HG03432 (cell line): ENCODE measurements at regions not wholly inside any gene's neighbourhood (a gene's known extent, or its start where the extent isn't known, plus 50 kb on each side); places are given as distances from the start of the nearest gene placed in this dataset.
A peak's percentile ranks its signal among the peaks of the same experiment; 100 is the strongest.

ENCODE experiments used
- ATAC-seq: cut with Tn5 transposase; IDR thresholded peaks from one replicate; pipeline ENCODE4 v1.9.1; 2021; ENCODE audit warnings: mild to moderate bottlenecking, moderate library complexity; ENCODE audit not compliant: unreplicated experiment

DNA sequence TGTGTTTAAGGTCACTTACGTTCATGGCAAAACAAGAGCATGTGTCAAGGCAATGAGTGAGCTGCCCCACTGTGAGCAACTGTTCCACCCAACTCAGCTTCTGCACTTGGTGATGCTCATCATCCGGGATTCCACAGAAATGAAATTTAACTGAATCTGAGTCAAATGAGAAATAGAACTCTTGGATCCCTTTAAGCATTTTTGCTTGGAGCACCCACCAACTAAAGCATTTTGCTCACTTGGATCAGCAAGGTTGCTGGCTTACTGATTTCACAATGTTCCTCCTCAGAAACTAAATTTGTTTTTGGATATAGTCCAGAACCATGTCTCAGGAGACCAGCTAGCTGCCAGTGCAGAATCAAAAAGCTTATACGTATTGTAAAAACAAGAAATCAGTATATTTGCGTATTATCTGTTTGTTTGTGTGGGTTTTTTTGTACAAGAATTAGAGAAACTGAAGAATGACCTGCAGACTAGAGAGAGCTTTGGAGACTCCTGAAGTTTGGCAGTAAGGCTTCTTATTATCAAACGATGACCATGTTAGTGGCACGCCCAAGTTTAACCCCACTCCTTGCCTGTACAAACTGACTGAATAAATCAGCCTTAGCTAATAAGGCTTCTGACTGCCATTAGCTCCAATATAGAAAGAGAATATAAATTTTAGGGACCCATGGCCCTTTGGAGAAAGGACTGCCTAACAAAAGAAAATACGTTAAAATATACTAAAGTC, 153.8 kb upstream of the FST start:
- ATAC-seq = no peak

DNA sequence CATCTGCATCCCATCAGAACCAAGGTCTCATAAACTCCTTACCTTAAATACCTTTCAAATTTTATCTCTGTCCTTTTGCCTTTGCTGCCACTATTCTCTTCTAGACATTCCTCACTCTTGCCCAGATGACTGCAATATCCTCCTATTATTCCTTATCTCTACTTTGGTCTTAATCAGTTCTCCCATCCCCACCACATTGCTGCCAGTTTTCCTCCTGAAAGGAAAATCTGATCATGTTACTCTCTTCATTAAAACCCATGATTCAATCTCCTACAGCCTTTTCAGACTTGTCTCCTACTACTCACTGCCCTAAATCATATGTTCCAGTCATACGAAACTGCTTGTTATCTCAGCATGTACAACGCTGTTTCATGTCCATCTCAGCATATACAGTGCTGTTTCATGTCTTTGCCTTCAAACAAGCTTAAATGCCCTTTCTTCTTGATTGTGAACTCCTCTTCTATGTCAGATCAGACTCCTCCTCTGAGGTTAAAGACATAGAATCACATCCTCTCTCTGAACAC, 152.6 kb upstream of the FST start:
- no peak for ATAC-seq

DNA sequence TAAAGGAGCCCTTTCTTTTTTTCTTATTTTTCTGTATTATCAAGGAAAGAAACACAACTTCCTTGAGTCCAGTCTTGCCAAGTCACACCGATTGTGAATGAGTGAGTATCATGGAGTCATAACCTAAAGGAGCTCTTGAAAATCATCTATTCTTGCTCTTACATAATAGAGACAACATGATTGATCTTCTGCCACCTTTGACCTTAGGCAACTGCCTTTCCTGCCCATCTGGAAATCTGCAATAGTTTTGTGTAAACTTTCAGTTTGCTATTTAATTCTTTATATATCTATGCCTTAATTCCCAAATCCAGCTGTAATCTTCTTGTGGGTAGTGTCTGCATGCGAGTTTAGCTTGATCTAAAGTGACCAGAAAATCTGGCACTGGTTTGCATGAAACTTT, 149.9 kb upstream of the FST start:
- no peak for ATAC-seq

DNA sequence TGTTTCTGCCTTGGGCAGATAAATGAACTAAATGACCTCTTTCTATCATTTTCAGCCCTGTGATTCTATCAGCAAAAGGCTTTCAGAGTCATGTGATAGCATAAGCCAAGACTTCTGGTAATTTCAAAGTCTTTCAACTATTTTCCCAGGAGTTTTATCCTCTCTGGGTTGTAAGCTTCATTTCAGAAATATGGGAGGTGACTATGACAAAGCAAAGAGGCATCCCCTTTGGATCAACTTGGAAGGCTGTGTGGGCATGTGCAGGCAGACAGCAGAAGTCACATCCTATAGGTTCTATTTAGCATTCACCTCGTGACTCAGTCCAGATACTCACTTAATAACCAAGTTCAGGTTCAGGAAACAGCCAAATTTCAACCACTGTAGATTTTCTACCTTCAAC, 149.0 kb upstream of the FST start:
- ATAC-seq = no peak

DNA sequence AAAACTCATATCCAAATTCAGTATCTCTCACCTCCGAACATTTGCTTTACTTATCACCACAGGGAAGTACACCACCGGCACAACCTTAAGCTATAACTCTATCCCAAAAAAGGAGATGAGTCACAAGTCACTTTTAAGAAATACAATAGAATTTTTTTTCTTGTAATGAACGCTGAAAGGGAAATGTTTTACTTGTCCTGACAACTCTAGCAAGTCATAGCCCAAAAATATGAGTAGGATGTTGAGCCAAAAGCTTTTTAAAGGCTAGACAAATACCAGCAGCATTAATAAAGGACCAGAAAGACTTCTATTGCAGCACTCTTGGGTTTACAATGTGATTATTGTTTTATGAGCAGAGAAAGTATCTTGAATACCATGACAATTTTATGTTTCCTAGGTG, 147.3 kb upstream of the FST start:
- no peak for ATAC-seq

DNA sequence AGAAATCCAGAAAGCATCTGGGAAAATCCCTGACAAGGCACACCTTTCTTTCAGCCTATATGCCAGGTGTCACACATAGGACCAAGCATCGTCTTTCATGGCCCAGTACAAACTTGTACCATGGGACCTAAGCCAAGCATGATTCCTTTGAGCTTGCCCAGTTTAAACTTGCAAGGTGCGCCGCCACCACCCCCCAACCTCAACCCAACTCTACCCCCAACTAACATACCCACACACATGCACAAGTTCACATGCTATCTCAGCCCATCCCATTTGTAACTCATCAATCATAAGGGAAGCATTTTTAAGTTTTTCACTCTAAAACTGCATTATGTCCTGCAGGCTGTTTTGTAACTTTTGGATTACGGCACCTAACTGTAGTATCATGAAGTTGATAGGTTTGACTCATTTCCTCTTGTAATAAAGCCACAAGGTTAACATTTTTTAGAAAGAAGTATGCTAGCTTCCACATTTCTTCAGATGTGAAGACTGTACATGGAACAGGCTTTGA, 145.9 kb upstream of the FST start:
- no peak for ATAC-seq

DNA sequence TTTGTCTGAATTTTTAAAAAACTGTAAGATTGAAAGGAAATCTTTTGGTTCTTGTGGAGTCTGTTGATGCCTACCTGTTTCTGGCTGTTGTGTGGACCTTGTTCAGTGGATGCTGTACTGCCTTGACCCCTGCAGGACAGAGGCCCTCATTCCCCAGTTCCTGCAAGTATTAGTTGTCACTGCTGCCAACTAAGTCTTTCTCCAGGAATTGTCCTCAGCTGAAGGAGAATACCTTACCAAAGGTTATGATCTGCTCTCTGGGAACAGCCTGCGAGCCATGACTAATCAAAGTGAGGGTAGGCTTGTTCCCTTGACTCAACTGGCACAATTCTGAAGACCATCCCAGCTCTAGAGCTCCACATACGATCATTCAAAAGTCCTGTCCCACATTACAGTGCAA, 145.3 kb upstream of the FST start:
- no peak for ATAC-seq

DNA sequence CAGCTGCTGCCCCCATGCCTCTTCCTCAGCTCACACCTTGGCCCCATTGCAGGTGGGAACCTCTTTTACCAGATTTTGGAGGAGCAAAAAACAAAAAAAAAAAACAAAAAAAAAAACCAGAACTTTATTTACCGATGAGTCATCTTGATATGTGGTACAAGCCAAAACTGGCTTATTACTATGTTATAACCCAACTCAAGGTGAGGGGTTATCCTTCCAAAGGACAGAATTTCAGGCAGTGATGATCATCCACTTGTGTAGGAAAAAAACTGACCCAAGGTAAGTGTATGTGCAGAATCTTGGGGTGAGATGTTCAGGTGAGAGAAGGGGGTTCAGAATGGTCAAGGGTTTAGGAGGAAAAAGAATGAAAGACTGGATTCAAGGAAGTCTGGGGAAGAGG, 142.6 kb upstream of the FST start:
- no peak for ATAC-seq

DNA sequence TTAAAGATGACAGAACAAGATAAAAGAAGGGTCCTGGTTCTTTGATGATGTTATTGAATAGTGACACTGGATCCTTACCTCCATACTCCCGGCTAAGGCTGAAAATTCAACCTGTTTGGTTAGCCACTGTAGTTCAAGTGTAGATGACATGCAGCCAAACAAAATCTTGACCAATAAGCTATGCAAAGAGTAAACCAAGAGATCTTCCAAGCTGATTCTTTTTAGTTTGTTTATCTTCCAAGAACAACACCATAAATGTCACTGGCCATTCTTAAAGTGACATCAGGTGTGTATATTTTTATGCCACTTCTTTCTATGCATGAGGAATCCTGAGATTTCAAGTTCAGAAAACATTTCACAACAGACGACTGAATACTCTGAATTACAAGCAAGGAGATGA, 141.5 kb upstream of the FST start:
- ATAC-seq = no peak

DNA sequence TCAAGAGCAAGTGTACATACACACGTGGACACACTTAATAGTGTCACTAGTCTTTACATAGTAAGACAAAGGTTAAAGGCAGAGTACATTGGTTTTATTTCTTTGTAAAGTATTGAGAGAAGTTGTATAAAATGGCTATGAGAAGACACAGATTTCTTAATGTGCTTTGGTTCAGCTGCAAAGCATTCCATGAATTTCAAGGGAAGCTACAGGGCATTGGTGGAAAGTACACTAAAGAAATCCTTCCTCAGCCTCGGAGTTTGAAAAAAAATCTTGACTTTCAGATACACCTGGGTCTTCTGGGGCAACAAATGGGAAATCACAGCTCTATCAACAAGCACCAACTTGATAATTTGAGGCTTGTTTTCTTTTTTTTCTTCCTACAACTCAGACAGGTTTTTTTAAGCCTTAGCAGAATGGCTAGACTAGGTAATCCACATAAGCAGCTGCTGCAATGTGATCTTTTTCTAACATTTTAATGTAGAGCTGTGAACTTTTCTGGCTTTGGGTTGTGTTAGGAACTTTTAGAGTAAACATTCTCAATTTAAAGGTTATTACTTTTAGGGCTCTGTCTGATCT, 140.4 kb upstream of the FST start:
- no peak for ATAC-seq

DNA sequence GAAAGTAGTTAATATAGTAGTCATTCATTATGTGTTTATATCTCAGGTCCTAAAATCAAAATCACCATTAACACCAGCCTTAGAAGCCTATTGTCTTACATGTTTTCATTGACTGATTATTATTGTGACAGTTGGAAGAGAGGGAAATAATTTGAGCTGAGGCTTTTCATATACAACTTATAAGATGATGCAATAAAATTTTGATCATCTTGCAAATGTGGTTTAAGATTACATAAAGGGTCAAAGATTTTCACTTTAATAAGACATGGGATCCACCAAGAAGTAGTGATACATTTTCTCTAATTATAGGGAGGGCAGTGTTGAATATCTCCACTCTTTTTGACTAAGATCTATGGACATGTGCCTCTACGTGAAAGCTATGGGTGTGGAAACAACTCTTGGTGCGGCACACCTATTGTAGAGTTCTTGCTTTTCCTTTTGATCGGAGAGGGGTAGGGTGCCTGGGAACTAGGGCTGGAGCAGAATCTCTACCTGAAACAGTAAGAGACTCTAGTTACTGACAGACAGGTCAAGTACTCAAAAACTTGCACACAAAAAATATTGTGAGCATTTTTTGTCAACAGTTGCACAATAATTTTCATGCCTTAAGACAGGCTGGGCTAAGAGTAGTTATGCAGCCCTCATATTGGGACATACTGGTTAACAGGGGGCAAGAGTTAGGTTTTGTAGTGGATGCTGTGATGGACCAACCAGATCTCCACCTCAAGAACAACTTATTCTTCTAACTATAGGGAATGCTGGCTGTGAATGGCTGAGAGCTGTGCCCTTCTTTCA, 139.3 kb upstream of the FST start:
- ATAC-seq = no peak

DNA sequence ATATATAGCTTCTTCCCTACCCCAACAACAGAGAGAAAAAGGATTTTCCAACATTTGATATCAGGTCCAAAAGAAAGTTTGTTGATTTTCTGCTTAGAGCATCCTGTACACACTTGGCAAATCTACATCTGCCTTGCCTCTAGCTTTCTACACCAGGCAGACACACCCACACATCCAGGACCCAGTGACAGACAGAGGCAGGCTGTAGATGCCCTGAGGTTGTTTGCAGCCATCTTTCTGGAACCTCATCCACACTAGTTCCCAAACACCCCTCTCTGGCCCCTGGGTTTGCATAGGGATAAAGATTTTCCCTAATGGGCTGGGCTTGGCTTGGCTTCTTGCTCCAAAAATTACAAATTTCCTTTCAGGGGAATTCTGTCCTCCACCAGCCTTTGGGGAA, 138.2 kb upstream of the FST start:
- no peak for ATAC-seq

DNA sequence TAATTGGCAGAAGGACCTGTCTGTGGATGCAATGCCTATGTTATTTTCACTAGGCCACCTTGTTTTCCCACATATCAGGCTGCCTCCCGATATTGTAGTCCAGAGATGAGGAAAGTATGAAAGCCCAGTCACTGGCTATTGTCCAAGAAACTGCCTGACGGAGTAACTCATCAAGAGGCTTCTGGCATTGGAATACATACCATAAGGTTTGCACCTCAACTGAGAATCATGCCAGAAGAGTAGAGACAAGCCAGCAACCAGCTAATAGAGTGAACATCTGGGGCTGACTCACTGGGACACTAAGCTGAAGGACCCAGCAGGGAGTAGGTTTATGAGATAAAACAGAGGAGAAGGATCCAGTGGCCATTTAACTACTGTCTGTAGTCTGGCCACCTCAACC, 137.2 kb upstream of the FST start:
- ATAC-seq = no peak

DNA sequence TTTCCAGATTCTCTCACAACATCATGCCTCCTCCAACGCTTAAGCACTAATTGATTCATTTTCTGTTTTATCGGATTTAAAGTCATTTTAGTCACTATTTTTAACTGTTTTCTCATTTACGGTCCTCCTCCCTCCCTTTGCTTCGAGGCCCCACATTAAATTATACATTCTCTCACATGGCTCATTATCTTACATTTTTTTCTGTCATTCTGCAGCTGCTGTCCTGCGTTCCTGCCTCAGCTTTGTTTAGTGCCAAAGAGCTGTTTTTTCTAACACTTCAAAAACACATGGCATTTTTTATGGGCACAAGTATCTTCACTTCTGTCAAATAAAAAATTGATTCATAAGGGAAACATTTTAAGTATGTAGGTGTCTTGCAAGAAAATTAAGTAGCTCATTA, 130.1 kb upstream of the FST start:
- no peak for ATAC-seq

DNA sequence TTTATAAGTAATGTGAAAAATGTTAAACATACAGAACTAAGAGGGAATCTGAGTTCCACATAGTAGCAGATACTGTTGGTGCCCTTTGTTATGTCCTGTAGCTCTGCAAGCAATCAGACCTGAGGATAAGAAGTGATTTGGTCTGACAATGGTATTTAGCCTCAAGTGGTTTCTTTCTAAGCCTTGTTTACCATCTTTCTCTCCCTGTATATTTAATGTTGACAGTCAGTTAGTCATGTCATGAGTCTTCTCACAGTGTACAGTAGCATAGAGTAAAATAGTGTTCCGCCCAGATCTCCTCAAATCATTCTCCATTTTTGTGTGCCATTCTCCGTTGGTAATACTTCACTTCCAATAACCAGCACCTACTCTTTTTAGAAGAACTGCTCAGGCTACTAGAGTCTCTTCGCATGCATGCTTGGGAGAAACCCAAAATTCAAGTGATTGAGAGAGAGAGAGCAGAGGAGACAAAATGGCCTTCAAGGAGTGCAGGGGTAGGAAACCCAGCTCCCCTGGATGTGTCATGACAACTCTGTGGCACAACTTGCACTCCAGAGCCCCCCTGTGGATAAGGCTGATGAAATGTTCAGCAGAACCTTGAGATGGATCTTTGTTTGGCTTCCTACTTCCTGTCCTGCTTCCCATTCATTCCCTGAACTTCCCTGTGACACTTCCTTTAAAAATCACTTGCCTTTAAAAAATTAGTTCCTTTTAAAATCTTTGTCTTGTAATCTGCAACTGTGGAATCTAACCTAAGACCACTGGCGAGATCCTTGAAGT, 129.2 kb upstream of the FST start:
- ATAC-seq = no peak

DNA sequence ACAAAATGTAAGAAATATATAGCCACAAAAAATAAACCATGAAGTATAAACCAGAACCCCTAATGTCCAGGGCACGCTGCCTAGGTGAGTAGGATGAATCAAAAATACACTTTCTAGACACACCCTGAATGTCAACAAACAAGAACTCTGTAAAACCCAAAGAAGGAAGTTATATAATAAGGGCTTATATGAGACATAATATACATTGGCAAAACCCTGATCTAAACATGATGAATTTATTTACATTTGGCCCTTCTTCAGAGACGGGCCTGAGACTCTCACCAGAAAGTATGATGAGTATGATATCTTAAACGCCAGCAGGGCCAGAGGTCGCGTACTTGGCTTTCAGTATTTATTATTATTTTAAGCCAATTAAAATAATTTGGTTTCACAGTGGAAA, 125.1 kb upstream of the FST start:
- ATAC-seq = no peak

DNA sequence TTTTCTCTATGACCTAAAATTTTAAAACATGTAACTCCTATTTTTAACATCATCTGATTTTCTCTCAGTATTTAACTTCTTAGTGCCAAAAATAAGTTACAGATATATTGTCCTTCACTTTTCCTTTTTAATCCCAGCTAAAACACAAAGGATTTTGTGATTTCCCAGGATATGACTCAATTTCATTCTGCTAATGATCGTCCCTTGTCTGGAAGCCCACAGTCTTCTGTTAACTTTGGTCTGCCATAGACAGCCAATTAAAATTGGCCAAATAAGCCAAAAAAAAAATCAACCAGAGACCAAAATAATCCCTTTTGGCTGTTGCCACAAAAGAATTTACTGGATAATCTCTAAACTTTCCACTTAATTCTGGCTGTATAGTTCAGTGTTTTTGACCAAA, 124.5 kb upstream of the FST start:
- no peak for ATAC-seq

DNA sequence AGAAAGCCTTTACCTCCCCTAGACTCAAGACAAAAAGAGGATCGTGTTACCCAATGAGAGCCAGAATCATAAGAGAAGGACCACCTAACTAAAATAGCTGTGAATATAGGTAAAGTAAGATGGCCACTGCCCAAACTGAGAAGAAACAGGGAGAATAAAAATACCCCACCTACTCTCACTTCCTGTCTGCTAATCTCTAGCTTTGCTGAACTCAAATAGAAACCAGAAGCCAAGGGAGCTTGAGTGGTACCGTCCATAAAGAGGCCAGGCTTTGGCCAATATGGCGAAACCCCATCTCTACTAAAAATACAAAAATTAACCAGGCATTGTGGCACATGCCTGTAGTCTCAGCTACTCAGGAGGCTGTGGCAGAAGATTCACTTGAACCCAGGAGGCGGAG, 123.0 kb upstream of the FST start:
- peak; percentile 67 for ATAC-seq

DNA sequence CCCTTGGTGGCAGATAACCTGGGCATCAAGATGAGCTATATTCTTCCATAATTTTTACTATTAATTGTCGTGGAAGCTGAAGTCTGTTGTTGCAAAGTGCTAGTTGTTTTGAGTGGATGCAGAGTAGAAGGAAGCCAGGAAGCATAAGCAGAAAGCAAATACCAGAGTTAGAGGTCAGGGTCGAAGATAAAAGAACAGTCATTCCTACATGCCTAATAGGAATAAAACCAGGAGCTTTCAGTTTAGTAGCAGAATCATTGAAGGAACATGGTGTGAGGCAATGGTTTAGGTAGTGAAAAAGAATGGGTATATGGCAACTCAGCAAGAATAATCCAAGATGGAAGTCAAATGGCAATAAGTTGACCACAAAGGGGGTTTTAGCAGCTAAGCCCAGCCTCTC, 121.6 kb upstream of the FST start:
- ATAC-seq = no peak

DNA sequence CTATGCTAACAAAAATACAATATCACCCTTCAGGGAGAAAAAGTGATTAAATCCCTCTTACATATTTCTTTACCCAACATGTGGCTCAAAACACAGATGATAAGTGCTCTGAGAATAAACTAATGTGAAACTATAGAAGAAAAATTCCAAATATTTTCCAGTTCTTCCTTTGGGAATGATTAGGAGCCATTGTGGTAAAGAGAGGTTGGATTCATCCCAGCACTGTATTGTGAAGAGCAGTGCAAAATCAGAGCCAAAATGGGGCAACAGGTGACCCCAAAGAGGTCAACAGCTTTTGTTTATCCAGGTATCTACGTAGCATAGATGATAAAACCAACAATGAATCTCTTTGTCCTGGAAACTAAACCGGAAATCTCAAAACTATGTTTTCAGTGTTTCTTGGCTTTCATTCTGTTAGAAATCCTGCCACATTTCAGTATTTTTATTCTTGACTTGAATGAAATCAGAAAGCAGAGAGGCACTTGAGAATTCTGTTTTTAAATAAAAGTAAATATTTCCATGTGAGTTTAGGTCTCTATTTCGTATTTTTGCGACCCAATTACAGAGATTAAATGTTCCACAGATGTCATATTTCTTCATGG, 120.4 kb upstream of the FST start:
- ATAC-seq = no peak

DNA sequence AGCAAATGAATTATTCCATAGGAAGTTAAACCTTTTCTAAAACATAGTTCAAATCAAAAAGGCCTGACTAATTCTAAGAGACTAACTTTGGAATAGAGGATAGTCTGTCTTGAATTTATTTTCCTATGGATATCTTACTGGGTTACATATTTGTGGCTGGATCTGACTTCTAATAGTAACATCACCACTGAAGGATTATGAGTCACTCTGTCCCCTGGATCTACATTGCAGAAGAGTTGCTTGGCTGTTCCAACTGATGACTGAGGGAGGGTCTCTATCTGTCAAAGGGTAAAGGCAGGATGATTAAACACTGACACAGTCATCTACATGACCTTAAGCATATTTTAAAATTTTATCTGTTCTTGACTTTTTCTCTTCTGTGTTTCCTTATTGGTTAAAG, 119.6 kb upstream of the FST start:
- no peak for ATAC-seq
